ENCODE measurements at regions not wholly inside any gene's neighbourhood (a gene's known extent, or its start where the extent isn't known, plus 50 kb on each side); places are given as distances from the start of the nearest gene placed in this dataset.

DNA sequence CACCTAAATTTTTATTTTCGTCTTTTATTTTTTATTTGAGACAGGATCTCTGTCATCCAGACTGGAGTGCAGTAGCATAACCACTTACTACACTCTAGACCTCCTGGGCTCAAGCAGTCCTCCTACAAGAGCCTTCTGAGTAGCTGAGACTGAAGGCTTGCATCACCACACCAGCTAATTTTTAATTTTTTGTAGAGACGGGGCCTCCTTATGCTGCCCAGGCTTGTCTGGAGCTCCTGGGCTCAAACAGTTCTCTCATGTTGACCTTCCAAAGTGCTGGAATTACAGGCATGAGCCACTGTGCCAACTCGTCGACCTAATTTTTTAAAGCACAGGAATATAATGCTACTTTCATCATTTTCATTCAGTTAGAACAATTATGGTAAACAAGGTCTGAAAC is 405.4 kb downstream of the AR start:
- Histone ChIP-seq H3K4me2 (ENCODE audit: low read length) (no peak overlapping the region), H3K27ac (ENCODE audit: low read depth, low read length, poor library complexity, severe bottlenecking) (no peak overlapping the region), H3K36me3 (ENCODE audit: insufficient read depth, low read length) (no peaks in the 10 kb centered on the region), H3K9me2 (ENCODE audit: insufficient read depth, low read length) (no peaks in the 10 kb centered on the region), H3K4me1 (ENCODE audit: insufficient read depth, low read length, poor library complexity, severe bottlenecking) (no peaks in the 10 kb centered on the region), H3K9me3 (ENCODE audit: low read length) (no peaks in the 10 kb centered on the region), H3K79me2 (ENCODE audit: insufficient read depth, low read depth, low read length) (no peaks in the 10 kb centered on the region), H2AFZ (ENCODE audit: low read length) (no peak overlapping the region), H3K4me3 (ENCODE audit: low read depth, low read length, poor library complexity, severe bottlenecking) (no peak overlapping the region), H4K20me1 (ENCODE audit: insufficient read depth, low read length) (no peaks in the 10 kb centered on the region)
- intact Hi-C loops (cut with micrococcal nuclease; ENCODE audit: unreplicated experiment), result no loop called here
- BruUV-seq (replicated peaks), result no TSS peak
- TF ChIP-seq EZH2phosphoT487 (IDR thresholded peaks at IDR 0.05; ENCODE audit: borderline replicate concordance, low read depth, low read length) (no peak), CTCF (conservative IDR thresholded peaks at IDR 0.05; ENCODE audit: low read length) (no peak)
- no peak for DNase-seq (ENCODE audit: low spot score)
- ChIA-PET POLR2A (interaction anchor here (0.7 kb wide), 1 partner anchor 57 kb away, joined by 6 read pairs; no protein-coding TSS in a partner anchor), CTCF (ENCODE audit: unreplicated experiment) (no interaction called here)

- DNase-seq (ENCODE audit: low spot score), result no peak
- no TSS peak for BruUV-seq (replicated peaks)
- no peaks in the 10 kb centered on the region for H3K36me3 ChIP-seq (ENCODE audit: insufficient read depth, low read length)
- no peaks in the 10 kb centered on the region for H3K9me2 ChIP-seq (ENCODE audit: insufficient read depth, low read length)
- H3K4me2 ChIP-seq (ENCODE audit: low read length), result no peak overlapping the region
- no peak for TF ChIP-seq EZH2phosphoT487 (IDR thresholded peaks at IDR 0.05; ENCODE audit: borderline replicate concordance, low read depth, low read length)
- TF ChIP-seq CTCF (conservative IDR thresholded peaks at IDR 0.05; ENCODE audit: low read length), result no peak
- H3K27ac ChIP-seq (ENCODE audit: low read depth, low read length, poor library complexity, severe bottlenecking), result no peak overlapping the region
- H3K4me3 ChIP-seq (ENCODE audit: low read depth, low read length, poor library complexity, severe bottlenecking), result no peak overlapping the region
- no peaks in the 10 kb centered on the region for H3K4me1 ChIP-seq (ENCODE audit: insufficient read depth, low read length, poor library complexity, severe bottlenecking)
- CTCF ChIA-PET (ENCODE audit: unreplicated experiment), result no interaction called here
- no peak overlapping the region for H2AFZ ChIP-seq (ENCODE audit: low read length)
- intact Hi-C loops (cut with micrococcal nuclease; ENCODE audit: unreplicated experiment), result no loop called here
- POLR2A ChIA-PET, result interaction anchor here (0.7 kb wide), 1 partner anchor 387 kb away, joined by 3 read pairs; no protein-coding TSS in a partner anchor
- H4K20me1 ChIP-seq (ENCODE audit: insufficient read depth, low read length), result no peaks in the 10 kb centered on the region
- no peaks in the 10 kb centered on the region for H3K9me3 ChIP-seq (ENCODE audit: low read length)
- no peaks in the 10 kb centered on the region for H3K79me2 ChIP-seq (ENCODE audit: insufficient read depth, low read depth, low read length)
Observed at GRCh38 chrX:67953658-67954057, 409.8 kb downstream of the AR start.

DNA sequence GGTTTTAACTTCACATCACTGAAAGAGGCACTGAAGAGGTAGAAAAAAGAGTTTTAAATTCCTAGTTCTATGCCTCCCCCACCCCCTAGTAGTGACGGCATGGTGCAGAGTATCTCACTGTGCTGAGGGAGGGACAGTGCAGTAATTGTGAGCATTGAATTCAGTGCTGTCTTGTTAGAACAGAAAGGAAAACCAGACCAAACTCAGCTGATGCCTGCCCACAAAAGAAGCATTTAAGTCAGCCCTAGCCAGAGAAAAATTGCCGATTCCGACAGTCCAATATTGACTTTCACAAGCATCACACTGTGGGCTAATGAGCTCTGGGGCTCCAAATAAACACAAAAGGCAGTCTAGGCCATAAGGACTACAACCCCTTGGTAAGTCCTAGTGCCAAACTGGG is 417.7 kb downstream of the AR start:
- Histone ChIP-seq H2AFZ (ENCODE audit: low read length) (no peak overlapping the region), H3K4me1 (ENCODE audit: insufficient read depth, low read length, poor library complexity, severe bottlenecking) (no peaks in the 10 kb centered on the region), H4K20me1 (ENCODE audit: insufficient read depth, low read length) (no peaks in the 10 kb centered on the region), H3K9me2 (ENCODE audit: insufficient read depth, low read length) (no peaks in the 10 kb centered on the region), H3K4me2 (ENCODE audit: low read length) (no peak overlapping the region), H3K9me3 (ENCODE audit: low read length) (no peaks in the 10 kb centered on the region), H3K36me3 (ENCODE audit: insufficient read depth, low read length) (no peaks in the 10 kb centered on the region), H3K4me3 (ENCODE audit: low read depth, low read length, poor library complexity, severe bottlenecking) (no peak overlapping the region), H3K79me2 (ENCODE audit: insufficient read depth, low read depth, low read length) (no peaks in the 10 kb centered on the region), H3K27ac (ENCODE audit: low read depth, low read length, poor library complexity, severe bottlenecking) (no peak overlapping the region)
- intact Hi-C loops (cut with micrococcal nuclease; ENCODE audit: unreplicated experiment), result no loop called here
- CTCF ChIA-PET (ENCODE audit: unreplicated experiment), result no interaction called here
- BruUV-seq (replicated peaks), result no TSS peak
- no peak for DNase-seq (ENCODE audit: low spot score)
- no peak for TF ChIP-seq CTCF (conservative IDR thresholded peaks at IDR 0.05; ENCODE audit: low read length)
- no peak for TF ChIP-seq EZH2phosphoT487 (IDR thresholded peaks at IDR 0.05; ENCODE audit: borderline replicate concordance, low read depth, low read length)
- POLR2A ChIA-PET, result no interaction called here
